GM18858 (cell line): ENCODE measurements at regions not wholly inside any gene's neighbourhood (a gene's known extent, or its start where the extent isn't known, plus 50 kb on each side); places are given as distances from the start of the nearest gene placed in this dataset.

Experiments
- ATAC-seq: cut with Tn5 transposase; IDR thresholded peaks from one replicate; pipeline ENCODE4 v1.9.1; 2021; ENCODE audit not compliant: unreplicated experiment

GRCh38 chr7:116417593-116418345 lies 81.8 kb upstream of the CAV2 start:
- no peak for ATAC-seq

GRCh38 chr7:116418524-116418923 lies 81.0 kb upstream of the CAV2 start:
- ATAC-seq = no peak

- ATAC-seq = no peak
These were observed 79.5 kb upstream of the CAV2 start for GRCh38 chr7:116420003-116420402.

DNA sequence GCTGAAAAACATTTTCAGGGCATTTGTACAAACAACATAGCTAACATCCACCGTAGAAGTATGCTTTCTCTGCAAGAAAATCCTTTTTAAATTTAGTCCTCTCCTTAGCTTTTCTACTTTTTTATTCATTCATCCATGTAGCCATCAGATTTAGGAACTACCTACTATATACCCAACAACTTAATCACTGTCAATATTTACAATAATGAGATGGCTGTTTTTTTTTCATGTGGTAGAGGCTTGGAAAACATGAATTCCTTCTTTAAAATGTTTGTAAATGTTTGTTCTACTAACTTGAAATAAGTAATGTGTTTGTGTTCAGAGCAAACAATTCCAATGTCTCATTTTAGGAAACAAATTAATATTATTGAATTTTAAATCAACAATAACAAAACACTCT lies 78.2 kb upstream of the CAV2 start:
- ATAC-seq = no peak

GRCh38 chr7:116422683-116423082 lies 76.9 kb upstream of the CAV2 start:
- no peak for ATAC-seq

- no peak for ATAC-seq
These were observed 76.0 kb upstream of the CAV2 start for GRCh38 chr7:116423499-116423898.

GRCh38 chr7:116425647-116426209 lies 73.8 kb upstream of the CAV2 start:
- ATAC-seq = no peak

DNA sequence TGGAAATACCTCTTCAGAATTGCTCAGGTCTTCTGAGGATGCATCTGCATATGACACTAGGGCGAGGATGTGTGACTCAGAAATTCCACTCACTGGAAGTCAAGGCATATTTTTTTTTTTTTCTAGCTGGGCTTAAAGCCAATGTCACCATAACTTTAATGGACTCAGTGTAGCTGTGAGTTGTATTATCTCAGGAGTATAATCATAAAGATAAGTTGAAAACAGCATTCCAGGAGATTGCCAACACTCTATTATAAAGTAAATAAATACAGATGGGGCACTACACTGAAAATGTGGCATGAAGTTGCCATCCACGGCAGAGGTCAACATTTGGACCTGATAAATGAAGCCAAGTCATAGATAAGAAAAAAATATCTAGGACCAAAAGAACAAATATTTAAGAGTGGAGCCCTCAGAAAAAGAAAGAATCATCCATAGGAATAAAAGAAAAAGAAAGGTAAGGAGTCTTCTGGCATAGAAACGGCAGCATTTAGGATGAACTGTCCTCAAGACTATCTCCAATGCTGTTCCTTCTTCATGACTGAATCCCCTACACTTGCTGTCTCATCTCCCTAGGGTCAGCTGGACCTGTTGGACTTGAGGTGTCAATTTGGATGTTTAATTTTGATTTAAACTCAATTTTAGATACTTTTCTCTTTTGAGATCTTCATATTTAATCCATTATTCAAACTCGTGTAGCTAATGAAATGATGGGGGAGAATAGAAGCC lies 72.9 kb upstream of the CAV2 start:
- no peak for ATAC-seq

DNA sequence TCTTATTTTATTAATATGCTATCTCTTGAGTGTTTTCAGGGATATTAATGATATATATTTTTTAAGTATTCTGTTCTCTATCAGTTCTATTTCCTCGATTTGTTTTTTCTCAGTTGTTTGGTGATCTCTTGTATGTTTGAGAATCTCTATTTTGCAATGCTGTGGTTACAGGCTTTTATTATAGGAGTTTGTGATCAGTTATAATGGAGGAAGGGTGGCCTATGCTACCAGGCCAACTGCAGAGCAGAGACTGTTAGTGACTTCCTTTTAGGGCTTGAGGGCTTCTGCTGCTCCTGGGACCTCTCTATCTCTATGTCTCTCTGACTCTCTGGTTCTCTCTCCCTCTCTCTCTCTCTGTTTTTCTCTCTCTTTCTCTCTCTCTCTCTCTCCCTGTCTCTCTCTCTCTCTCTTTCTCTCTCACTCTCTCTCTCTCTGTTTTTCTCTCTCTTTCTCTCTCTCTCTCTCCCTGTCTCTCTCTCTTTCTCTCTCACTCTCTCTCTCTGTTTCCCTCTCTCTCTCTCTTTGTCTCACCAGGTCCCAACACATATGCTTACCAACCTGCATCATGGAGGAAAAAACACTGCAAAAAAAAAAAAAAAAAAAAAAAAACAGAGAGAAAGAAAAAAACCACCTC lies 69.4 kb upstream of the CAV2 start:
- no peak for ATAC-seq

GRCh38 chr7:116431787-116432526 lies 67.6 kb upstream of the CAV2 start:
- ATAC-seq = no peak

DNA sequence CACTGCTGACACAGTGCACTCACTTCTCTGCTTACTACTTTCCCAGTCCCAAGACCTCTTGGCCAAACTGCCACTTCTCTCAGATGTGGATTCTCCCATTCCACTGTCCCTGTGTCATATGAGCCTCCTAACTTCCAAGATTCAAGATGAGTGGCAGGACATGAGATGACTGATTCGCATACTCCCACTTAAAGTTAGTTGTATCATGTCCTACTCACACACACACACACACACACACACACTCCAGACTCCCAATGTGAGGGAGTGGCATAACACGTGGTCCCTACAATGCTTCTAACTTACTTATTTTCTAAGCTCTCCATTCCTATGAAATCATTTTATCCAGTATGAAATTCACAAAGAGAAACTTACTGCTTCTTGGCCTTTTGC lies 67.0 kb upstream of the CAV2 start:
- ATAC-seq = no peak

DNA sequence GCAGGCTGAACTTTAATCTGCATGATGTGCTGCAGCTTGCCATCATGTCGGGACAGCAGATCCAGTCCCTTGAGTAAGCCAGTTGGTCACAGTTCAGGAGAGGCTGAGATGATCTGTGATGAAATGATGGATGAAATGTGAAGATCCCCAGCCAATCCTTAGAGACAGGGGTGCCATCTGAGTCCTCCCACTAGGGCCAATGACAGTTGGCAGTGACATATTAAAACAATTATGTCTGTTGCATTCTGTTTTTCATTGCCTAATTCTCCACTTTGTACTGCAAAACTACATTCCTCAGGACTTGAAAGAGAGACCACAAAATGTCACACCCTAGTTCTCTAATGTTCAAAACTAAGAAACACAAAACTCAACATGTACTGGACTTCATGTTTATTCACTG lies 66.3 kb upstream of the CAV2 start:
- ATAC-seq = no peak

DNA sequence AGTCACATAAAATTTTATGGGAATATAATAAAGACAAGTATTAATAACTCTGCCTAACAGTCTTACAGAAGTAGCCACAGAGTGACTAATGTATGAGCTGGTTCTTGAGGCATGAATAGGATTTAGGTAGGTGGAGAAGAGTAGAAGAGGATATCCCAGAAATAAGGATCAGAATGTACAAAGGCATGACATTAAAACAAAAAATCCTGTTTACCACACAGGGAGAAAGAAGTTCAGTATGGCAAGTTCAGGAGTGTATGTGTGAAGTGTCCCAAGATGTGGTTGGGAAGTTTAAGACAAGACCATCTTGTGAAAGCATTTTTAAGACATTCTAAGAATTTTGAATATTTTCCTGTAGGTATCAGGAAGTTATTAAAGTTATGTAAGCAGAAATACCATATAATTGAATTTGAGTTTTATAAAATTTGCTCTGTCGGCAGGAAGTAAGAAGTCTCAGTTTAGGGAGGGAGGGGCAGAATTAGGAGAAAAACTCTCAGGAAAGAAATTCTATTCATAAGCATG lies 64.7 kb upstream of the CAV2 start:
- ATAC-seq = no peak

DNA sequence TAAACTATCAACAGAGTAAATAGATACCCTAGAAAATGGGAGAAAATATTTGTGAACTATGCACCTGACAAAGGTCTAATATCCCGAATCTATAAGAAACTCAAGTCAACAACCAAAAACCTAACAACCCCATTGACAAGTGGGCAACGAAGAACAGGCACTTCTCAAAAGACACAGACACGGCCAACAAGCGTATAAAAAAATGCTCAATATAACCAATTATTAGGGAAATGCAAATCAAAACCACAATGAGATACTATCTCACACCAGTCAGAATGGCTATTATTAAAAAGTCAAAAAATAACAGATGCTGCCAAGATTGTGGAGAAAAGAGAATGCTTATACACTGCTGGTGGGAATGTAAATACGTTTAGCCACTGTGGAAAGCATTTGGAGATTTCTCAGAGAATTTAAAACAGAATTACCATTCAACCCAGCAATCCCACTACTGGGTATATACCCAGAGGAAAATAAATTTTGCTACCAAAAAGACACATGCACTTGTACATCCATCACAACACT lies 63.2 kb upstream of the CAV2 start:
- no peak for ATAC-seq

GRCh38 chr7:116438267-116438666 lies 61.3 kb upstream of the CAV2 start:
- no peak for ATAC-seq

DNA sequence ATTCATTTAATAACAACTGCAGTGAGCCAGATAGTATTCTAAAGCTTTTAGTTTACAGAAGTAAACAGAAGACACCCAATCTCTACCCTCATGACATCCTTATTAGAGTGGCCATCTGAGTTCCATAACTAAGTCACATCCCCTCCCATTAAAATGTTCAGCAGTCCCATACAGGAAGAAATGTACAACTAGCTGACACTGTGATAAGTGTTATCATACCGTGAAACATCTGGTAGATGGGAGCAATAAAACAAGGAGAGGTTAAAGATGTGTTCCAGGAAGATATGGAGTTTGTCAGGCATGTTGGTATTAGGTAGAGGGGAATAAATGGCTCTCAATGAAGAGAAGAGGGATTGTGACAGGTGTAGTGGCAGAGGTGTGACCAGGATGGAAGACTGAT lies 60.5 kb upstream of the CAV2 start:
- ATAC-seq = no peak

- no peak for ATAC-seq
These were observed 59.5 kb upstream of the CAV2 start for GRCh38 chr7:116439841-116440549.

- no peak for ATAC-seq
These were observed 58.0 kb upstream of the CAV2 start for GRCh38 chr7:116441534-116441933.

DNA sequence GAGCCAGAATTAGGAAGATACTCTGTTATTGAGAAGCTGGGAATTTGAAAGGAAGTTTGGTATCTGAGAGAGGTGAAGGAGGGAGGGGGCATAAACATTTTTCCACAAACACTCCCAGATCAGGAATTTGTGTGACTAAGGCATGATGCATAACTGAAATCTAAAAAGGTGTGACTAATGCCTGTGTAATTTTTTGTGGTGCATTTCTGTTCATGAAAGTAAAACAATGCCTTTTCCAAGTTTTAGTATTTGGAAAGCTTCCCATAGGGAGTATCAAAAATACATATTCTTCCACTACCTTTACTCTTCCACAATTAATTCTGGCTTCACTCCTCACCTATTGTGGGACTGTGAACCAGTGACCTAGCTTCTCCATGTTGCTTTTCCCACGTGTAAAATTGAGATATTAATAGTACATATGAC lies 56.4 kb upstream of the CAV2 start:
- ATAC-seq = no peak

- ATAC-seq = no peak
These were observed 55.9 kb upstream of the CAV2 start for GRCh38 chr7:116443646-116444045.
